ENCODE measurements at regions not wholly inside any gene's neighbourhood (a gene's known extent, or its start where the extent isn't known, plus 50 kb on each side); places are given as distances from the start of the nearest gene placed in this dataset.

GRCh38 chr13:104004572-104004971 is 938.4 kb upstream of the SLC10A2 start:
- TF ChIP-seq ZNF274 (IDR thresholded peaks at IDR 0.05; ENCODE audit: low read depth, low read length) (no peak), YY1 (IDR thresholded peaks at IDR 0.05; ENCODE audit: insufficient read depth, insufficient read length) (no peak)
